ENCODE measurements at regions not wholly inside any gene's neighbourhood (a gene's known extent, or its start where the extent isn't known, plus 50 kb on each side); places are given as distances from the start of the nearest gene placed in this dataset.

DNA sequence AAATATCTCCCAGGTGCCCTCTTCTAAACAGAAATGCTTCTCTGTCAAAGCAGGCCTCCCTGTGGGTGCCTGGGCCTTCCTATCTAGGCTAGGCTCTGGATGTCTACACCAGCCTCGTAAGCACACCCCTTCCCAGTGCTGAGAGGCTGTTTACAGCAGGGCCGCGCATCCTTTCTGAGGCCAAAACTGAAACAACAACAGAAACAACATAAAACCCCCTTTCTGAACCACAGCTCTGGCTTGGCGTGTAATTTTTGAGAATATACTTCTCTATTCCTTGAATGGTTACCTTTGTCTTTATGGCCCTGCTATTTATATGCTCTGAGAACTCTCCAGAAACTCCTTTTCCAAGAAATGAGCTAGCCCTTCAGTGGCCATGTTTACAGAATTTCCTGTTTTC lies 118.4 kb downstream of the BCL2L11 start:
- Histone ChIP-seq H3K4me1 (replicated peaks in 1 of 4; ENCODE audit: control insufficient read depth in 3 of 4, insufficient read depth in 4 of 4, low read length in 3 of 4) (no peaks in the 10 kb centered on the region), H2BK15ac (ENCODE audit: low read length) (no peak overlapping the region), H3K4ac (replicated peaks; ENCODE audit: insufficient read length, low read depth, low read length) (no peak overlapping the region), H3K27me3 (replicated peaks in 1 of 4; ENCODE audit: control insufficient read depth in 3 of 4, extremely low read depth in 1 of 4, insufficient read depth in 3 of 4, low read length in 3 of 4) (no peaks in the 10 kb centered on the region; a peak in 1 of 7 replicates), H2AFZ (ENCODE audit: low read length) (no peak overlapping the region), H2BK12ac (ENCODE audit: low read depth, low read length) (no peak overlapping the region), H4K5ac (ENCODE audit: insufficient read length, low read depth, low read length) (no peak overlapping the region), H3K4me3 (ENCODE audit: extremely low read depth in 1 of 4, insufficient read depth in 2 of 4, low read depth in 3 of 4, low read length in 4 of 4) (no peak overlapping the region), H3K9me3 (ENCODE audit: insufficient read depth in 2 of 2, low read depth in 1 of 2, low read length in 1 of 2) (peaks cover 0 to 3% of the 10 kb centered on the region in 2 experiments; a peak in 1 of 4 replicates), H3K23ac (ENCODE audit: insufficient read length) (no peak overlapping the region), H2BK120ac (replicated peaks; ENCODE audit: low read depth, low read length) (no peak overlapping the region), H3K9ac (replicated peaks in 1 of 4; ENCODE audit: extremely low read depth in 1 of 4, low read depth in 3 of 4, low read length in 3 of 4) (no peak overlapping the region), H3K18ac (ENCODE audit: extremely low read depth, low read length) (no peak overlapping the region), H3K56ac (replicated peaks; ENCODE audit: insufficient read length, low read depth, low read length) (no peak overlapping the region), H3K23me2 (ENCODE audit: low read depth, low read length) (no peaks in the 10 kb centered on the region), H3K36me3 (ENCODE audit: control insufficient read depth in 2 of 4, insufficient read depth in 4 of 4, low read length in 3 of 4) (no peaks in the 10 kb centered on the region), H4K20me1 (replicated peaks in 1 of 2; ENCODE audit: control insufficient read depth in 1 of 2, insufficient read depth in 2 of 2, low read length in 2 of 2) (no peaks in the 10 kb centered on the region), H3K79me2 (ENCODE audit: control insufficient read depth in 1 of 2, insufficient read depth in 2 of 2, low read length in 2 of 2) (no peaks in the 10 kb centered on the region), H2BK5ac (ENCODE audit: low read depth, low read length) (no peak overlapping the region), H4K8ac (ENCODE audit: extremely low read depth, insufficient read depth, low read length) (no peak overlapping the region), H3K27ac (ENCODE audit: low read depth, low read length) (no peak overlapping the region), H2AK5ac (ENCODE audit: low read depth, low read length) (no peak overlapping the region), H3K79me1 (ENCODE audit: low read depth, low read length) (no peaks in the 10 kb centered on the region), H2BK20ac (ENCODE audit: low read length) (no peak overlapping the region), H4K91ac (replicated peaks; ENCODE audit: insufficient read length, low read length) (no peak overlapping the region), H3K14ac (ENCODE audit: insufficient read length) (no peak overlapping the region), H3K4me2 (ENCODE audit: insufficient read depth in 1 of 2, low read depth in 2 of 2, low read length in 2 of 2) (no peak overlapping the region)
- FAIRE-seq = no peak
- CTCF ChIA-PET (ENCODE audit: partially characterized antibody) = interaction anchor here (1.1 kb wide), 1 partner anchor 386 kb away, joined by 3 read pairs; no protein-coding TSS in a partner anchor
- TF ChIP-seq KDM1A (IDR thresholded peaks at IDR 0.05; ENCODE audit: borderline replicate concordance, low read length) = no peak
- no peak for TF ChIP-seq GTF2F1 (IDR thresholded peaks at IDR 0.05; ENCODE audit: borderline replicate concordance, low read depth, low read length)
- TF ChIP-seq YY1 (IDR thresholded peaks at IDR 0.05; ENCODE audit: low read depth, low read length) = no peak
- no peak for TF ChIP-seq RBBP5 (IDR thresholded peaks at IDR 0.05; ENCODE audit: borderline replicate concordance, low read depth, low read length)
- TF ChIP-seq ZNF274 (IDR thresholded peaks at IDR 0.05; ENCODE audit: borderline replicate concordance, extremely low read depth, low read length) = no peak
- TF ChIP-seq POLR2A (IDR thresholded peaks at IDR 0.05; ENCODE audit: control extremely low read depth in 1 of 2, low read depth in 2 of 2, low read length in 2 of 2) = no peak
- TF ChIP-seq KDM5A (IDR thresholded peaks at IDR 0.05; ENCODE audit: low read length) = no peak
- TF ChIP-seq SP2 (IDR thresholded peaks at IDR 0.05; ENCODE audit: low read length) = no peak
- TF ChIP-seq RAD21 (IDR thresholded peaks at IDR 0.05 in 1 of 2, conservative IDR thresholded peaks at IDR 0.05 in 1 of 2; ENCODE audit: low read depth in 2 of 2, low read length in 2 of 2) = no peak
- POLR2A ChIA-PET (ENCODE audit: partially characterized antibody) = no interaction called here
- no peak for DNase-seq (ENCODE audit: low read depth in 1 of 2, low spot score in 2 of 2)
- WGBS, 2 experiments (ENCODE audit: extremely low coverage in 1 of 2, insufficient coverage in 1 of 2, insufficient read length in 1 of 2, insufficient replicate concordance in 2 of 2, low coverage in 1 of 2, low lambda C conversion rate in 2 of 2, missing lambda C conversion rate in 1 of 2) = 96% methylated on average over 4 of the region's 4 CpGs; no CpG with 5 or more reads in 1 of the 2 experiments

All from H1 (cell line).